ENCODE measurements at regions not wholly inside any gene's neighbourhood (a gene's known extent, or its start where the extent isn't known, plus 50 kb on each side); places are given as distances from the start of the nearest gene placed in this dataset.

GRCh38 chr1:199671684-199672083 is 355.8 kb upstream of the NR5A2 start:
- DNase-seq: no peak

- DNase-seq: no peak
These were observed 351.6 kb upstream of the NR5A2 start for GRCh38 chr1:199675937-199676336.

- no peak for DNase-seq
These were observed 348.7 kb upstream of the NR5A2 start for GRCh38 chr1:199678771-199679170.

GRCh38 chr1:199682081-199682480 is 345.4 kb upstream of the NR5A2 start:
- DNase-seq: no peak

- DNase-seq: no peak
These were observed 342.7 kb upstream of the NR5A2 start for GRCh38 chr1:199684686-199685273.

GRCh38 chr1:199685369-199685768 is 342.1 kb upstream of the NR5A2 start:
- no peak for DNase-seq

GRCh38 chr1:199687321-199687720 is 340.2 kb upstream of the NR5A2 start:
- no peak for DNase-seq

- no peak for DNase-seq
These were observed 339.3 kb upstream of the NR5A2 start for GRCh38 chr1:199688133-199688676.

GRCh38 chr1:199688774-199689173 is 338.7 kb upstream of the NR5A2 start:
- no peak for DNase-seq

- no peak for DNase-seq
These were observed 337.0 kb upstream of the NR5A2 start for GRCh38 chr1:199690496-199690895.

GRCh38 chr1:199691540-199691939 is 336.0 kb upstream of the NR5A2 start:
- DNase-seq: no peak

- DNase-seq: no peak
These were observed 333.8 kb upstream of the NR5A2 start for GRCh38 chr1:199693724-199694123.

GRCh38 chr1:199696225-199696624 is 331.3 kb upstream of the NR5A2 start:
- no peak for DNase-seq

GRCh38 chr1:199698222-199698621 is 329.3 kb upstream of the NR5A2 start:
- no peak for DNase-seq

GRCh38 chr1:199700551-199700950 is 327.0 kb upstream of the NR5A2 start:
- DNase-seq: no peak

- DNase-seq: no peak
These were observed 325.8 kb upstream of the NR5A2 start for GRCh38 chr1:199701726-199702125.

- DNase-seq: no peak
These were observed 323.3 kb upstream of the NR5A2 start for GRCh38 chr1:199704231-199704630.

- DNase-seq: no peak
These were observed 321.7 kb upstream of the NR5A2 start for GRCh38 chr1:199705825-199706224.

GRCh38 chr1:199706826-199707606 is 320.5 kb upstream of the NR5A2 start:
- no peak for DNase-seq

GRCh38 chr1:199710974-199711373 is 316.5 kb upstream of the NR5A2 start:
- no peak for DNase-seq

GRCh38 chr1:199716729-199717128 is 310.8 kb upstream of the NR5A2 start:
- DNase-seq: no peak

GRCh38 chr1:199719156-199719842 is 308.2 kb upstream of the NR5A2 start:
- no peak for DNase-seq

- no peak for DNase-seq
These were observed 307.0 kb upstream of the NR5A2 start for GRCh38 chr1:199720496-199720895.

- DNase-seq: no peak
These were observed 306.5 kb upstream of the NR5A2 start for GRCh38 chr1:199721001-199721400.
